ENCODE measurements at regions not wholly inside any gene's neighbourhood (a gene's known extent, or its start where the extent isn't known, plus 50 kb on each side); places are given as distances from the start of the nearest gene placed in this dataset.

- H3K27ac Mint-ChIP-seq: no peak overlapping the region
- H3K36me3 Mint-ChIP-seq: no peaks in the 10 kb centered on the region
- peaks cover 4% of the 10 kb centered on the region for H3K9me3 Mint-ChIP-seq
- no peak overlapping the region for H3K4me3 Mint-ChIP-seq
- H3K4me1 Mint-ChIP-seq: peaks cover 3% of the 10 kb centered on the region; the same call in 1 of the 2 replicates
- TF ChIP-seq IRF2 (CRISPR knock-in tag; IDR thresholded peaks at IDR 0.05; ENCODE audit: borderline replicate concordance, low read depth) (no peak), SP1 (CRISPR knock-in tag; conservative IDR thresholded peaks at IDR 0.05) (no peak), ZNF396 (CRISPR knock-in tag; IDR thresholded peaks at IDR 0.05; ENCODE audit: borderline replicate concordance) (no peak), EMX1 (CRISPR knock-in tag; IDR thresholded peaks at IDR 0.05) (no peak)
- TF ChIP-seq, protein P1, sequence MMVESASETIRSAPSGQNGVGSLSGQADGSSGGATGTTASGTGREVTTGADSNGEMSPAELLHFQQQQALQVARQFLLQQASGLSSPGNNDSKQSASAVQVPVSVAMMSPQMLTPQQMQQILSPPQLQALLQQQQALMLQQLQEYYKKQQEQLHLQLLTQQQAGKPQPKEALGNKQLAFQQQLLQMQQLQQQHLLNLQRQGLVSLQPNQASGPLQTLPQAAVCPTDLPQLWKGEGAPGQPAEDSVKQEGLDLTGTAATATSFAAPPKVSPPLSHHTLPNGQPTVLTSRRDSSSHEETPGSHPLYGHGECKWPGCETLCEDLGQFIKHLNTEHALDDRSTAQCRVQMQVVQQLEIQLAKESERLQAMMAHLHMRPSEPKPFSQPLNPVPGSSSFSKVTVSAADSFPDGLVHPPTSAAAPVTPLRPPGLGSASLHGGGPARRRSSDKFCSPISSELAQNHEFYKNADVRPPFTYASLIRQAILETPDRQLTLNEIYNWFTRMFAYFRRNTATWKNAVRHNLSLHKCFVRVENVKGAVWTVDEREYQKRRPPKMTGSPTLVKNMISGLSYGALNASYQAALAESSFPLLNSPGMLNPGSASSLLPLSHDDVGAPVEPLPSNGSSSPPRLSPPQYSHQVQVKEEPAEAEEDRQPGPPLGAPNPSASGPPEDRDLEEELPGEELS (CRISPR knock-in tag; IDR thresholded peaks at IDR 0.05): no peak
- POLR2A ChIA-PET: no interaction called here
- ATAC-seq (no peak), DNase-seq (ENCODE audit: low spot score) (no peak)
- CTCF ChIA-PET: interaction anchor here (1.2 kb wide), 1 partner anchor 58 kb away, joined by 3 read pairs; no protein-coding TSS in a partner anchor
- H3K27me3 Mint-ChIP-seq (ENCODE audit: low read depth): no peaks in the 10 kb centered on the region; the same call in 1 of the 2 replicates
Observed at GRCh38 chr2:177036747-177037146, 175.8 kb upstream of the HNRNPA3 start.

DNA sequence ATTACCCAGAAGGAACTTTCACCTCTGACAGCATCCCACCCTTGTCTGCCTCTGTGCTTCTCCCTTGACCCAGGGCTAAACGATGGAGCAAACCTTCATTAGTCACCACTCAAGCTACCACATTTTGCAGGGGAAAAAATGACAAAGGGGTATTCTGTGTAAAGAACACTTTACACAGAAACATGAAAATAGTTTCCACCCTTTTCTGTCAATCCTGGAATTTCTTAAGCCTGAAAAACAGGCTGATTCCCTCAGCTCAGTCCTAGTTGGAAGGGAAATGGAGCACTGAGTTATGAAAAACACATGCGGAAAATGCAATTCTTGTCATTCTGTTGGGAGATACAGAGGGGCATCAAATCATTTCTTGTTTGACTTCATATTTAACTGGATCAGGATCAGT lies 175.0 kb upstream of the HNRNPA3 start:
- ATAC-seq: no peak
- DNase-seq (ENCODE audit: low spot score): no peak
- Mint-ChIP-seq H3K4me3 (no peak overlapping the region), H3K9me3 (peaks cover 4% of the 10 kb centered on the region), H3K27ac (no peak overlapping the region), H3K27me3 (ENCODE audit: low read depth) (no peaks in the 10 kb centered on the region; the same call in 1 of the 2 replicates), H3K4me1 (no peaks in the 10 kb centered on the region), H3K36me3 (no peaks in the 10 kb centered on the region)
- no peak for TF ChIP-seq CREB1 (CRISPR knock-in tag; IDR thresholded peaks at IDR 0.05)
- ChIA-PET POLR2A (no interaction called here), CTCF (interaction anchor here (1.4 kb wide), 1 partner anchor 112 kb away, joined by 4 read pairs; no protein-coding TSS in a partner anchor)

DNA sequence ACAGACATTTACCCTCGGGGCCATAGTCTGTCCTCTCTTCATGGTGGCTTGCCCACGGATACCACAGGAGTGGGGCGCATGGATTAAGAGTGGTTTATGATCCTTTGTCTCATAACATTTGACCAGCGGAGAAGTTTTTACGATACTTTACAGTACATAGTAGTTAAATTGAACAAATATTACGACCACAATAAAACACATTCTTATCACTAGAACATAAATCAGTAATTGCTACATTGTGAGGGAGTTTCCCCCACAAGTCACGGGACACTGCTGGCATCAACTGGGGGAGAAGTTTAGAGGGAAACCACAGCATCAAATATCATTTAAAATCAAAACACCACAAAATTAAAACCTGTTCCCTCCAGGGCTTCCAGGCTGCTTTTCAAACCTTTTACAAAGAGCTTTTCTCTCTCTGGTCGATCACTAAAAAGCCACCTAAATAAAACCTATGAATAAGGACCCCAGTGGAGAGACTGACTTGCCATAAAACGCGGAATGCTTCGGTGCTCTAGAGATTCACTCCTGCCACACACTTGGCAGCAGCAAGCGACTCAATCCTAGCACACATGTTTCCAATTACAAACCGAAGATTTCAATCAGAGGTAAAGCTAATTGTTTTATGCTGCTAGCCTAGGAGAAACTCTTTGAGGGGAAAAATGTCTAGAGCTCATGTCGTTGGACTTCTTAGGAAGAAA lies 173.7 kb upstream of the HNRNPA3 start:
- 0 out of 2 replicates have a peak, but pooled peaks cover 2% of the 10 kb centered on the region for H3K4me1 Mint-ChIP-seq
- H3K9me3 Mint-ChIP-seq: peaks cover 4% of the 10 kb centered on the region
- ChIA-PET CTCF (interaction anchor here (1.0 to 1.2 kb wide), 2 partner anchors 17 to 110 kb away, joined by 3 to 5 read pairs; no protein-coding TSS in a partner anchor), POLR2A (no interaction called here)
- H3K36me3 Mint-ChIP-seq: no peaks in the 10 kb centered on the region
- H3K27me3 Mint-ChIP-seq (ENCODE audit: low read depth): no peaks in the 10 kb centered on the region
- TF ChIP-seq OVOL2 (CRISPR knock-in tag; IDR thresholded peaks at IDR 0.05; ENCODE audit: borderline replicate concordance) (no peak), ZNF121 (CRISPR knock-in tag; IDR thresholded peaks at IDR 0.05) (no peak), FOXP1 (CRISPR knock-in tag; IDR thresholded peaks at IDR 0.05; ENCODE audit: borderline replicate concordance) (no peak), TEAD4 (CRISPR knock-in tag; IDR thresholded peaks at IDR 0.05) (no peak), KAT7 (CRISPR knock-in tag; IDR thresholded peaks at IDR 0.05; ENCODE audit: borderline replicate concordance) (no peak), GTF2I (CRISPR knock-in tag; conservative IDR thresholded peaks at IDR 0.05) (no peak), EMX1 (CRISPR knock-in tag; IDR thresholded peaks at IDR 0.05) (no peak), ZBTB21 (CRISPR knock-in tag; IDR thresholded peaks at IDR 0.05; ENCODE audit: borderline replicate concordance) (no peak), MYBL2 (CRISPR knock-in tag; IDR thresholded peaks at IDR 0.05) (no peak), NFYB (CRISPR knock-in tag; conservative IDR thresholded peaks at IDR 0.05; ENCODE audit: low read depth) (no peak), SOX15 (CRISPR knock-in tag; IDR thresholded peaks at IDR 0.05) (no peak), ZMAT4 (CRISPR knock-in tag; IDR thresholded peaks at IDR 0.05) (no peak), CREM (CRISPR knock-in tag; IDR thresholded peaks at IDR 0.05) (no peak), NFATC4 (CRISPR knock-in tag; IDR thresholded peaks at IDR 0.05) (no peak)
- TF ChIP-seq, protein P2, sequence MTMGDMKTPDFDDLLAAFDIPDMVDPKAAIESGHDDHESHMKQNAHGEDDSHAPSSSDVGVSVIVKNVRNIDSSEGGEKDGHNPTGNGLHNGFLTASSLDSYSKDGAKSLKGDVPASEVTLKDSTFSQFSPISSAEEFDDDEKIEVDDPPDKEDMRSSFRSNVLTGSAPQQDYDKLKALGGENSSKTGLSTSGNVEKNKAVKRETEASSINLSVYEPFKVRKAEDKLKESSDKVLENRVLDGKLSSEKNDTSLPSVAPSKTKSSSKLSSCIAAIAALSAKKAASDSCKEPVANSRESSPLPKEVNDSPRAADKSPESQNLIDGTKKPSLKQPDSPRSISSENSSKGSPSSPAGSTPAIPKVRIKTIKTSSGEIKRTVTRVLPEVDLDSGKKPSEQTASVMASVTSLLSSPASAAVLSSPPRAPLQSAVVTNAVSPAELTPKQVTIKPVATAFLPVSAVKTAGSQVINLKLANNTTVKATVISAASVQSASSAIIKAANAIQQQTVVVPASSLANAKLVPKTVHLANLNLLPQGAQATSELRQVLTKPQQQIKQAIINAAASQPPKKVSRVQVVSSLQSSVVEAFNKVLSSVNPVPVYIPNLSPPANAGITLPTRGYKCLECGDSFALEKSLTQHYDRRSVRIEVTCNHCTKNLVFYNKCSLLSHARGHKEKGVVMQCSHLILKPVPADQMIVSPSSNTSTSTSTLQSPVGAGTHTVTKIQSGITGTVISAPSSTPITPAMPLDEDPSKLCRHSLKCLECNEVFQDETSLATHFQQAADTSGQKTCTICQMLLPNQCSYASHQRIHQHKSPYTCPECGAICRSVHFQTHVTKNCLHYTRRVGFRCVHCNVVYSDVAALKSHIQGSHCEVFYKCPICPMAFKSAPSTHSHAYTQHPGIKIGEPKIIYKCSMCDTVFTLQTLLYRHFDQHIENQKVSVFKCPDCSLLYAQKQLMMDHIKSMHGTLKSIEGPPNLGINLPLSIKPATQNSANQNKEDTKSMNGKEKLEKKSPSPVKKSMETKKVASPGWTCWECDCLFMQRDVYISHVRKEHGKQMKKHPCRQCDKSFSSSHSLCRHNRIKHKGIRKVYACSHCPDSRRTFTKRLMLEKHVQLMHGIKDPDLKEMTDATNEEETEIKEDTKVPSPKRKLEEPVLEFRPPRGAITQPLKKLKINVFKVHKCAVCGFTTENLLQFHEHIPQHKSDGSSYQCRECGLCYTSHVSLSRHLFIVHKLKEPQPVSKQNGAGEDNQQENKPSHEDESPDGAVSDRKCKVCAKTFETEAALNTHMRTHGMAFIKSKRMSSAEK (CRISPR knock-in tag; IDR thresholded peaks at IDR 0.05; ENCODE audit: borderline replicate concordance): no peak
- TF ChIP-seq, protein P3, sequence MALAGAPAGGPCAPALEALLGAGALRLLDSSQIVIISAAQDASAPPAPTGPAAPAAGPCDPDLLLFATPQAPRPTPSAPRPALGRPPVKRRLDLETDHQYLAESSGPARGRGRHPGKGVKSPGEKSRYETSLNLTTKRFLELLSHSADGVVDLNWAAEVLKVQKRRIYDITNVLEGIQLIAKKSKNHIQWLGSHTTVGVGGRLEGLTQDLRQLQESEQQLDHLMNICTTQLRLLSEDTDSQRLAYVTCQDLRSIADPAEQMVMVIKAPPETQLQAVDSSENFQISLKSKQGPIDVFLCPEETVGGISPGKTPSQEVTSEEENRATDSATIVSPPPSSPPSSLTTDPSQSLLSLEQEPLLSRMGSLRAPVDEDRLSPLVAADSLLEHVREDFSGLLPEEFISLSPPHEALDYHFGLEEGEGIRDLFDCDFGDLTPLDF (CRISPR knock-in tag; IDR thresholded peaks at IDR 0.05): no peak
- no peak overlapping the region for H3K27ac Mint-ChIP-seq
- H3K4me3 Mint-ChIP-seq: no peak overlapping the region
- DNase-seq (ENCODE audit: low spot score) (no peak), ATAC-seq (no peak)

Measured in WTC11 (cell line).